ENCODE measurements at regions not wholly inside any gene's neighbourhood (a gene's known extent, or its start where the extent isn't known, plus 50 kb on each side); places are given as distances from the start of the nearest gene placed in this dataset.
A peak's percentile ranks its signal among the peaks of the same experiment; 100 is the strongest.

DNA sequence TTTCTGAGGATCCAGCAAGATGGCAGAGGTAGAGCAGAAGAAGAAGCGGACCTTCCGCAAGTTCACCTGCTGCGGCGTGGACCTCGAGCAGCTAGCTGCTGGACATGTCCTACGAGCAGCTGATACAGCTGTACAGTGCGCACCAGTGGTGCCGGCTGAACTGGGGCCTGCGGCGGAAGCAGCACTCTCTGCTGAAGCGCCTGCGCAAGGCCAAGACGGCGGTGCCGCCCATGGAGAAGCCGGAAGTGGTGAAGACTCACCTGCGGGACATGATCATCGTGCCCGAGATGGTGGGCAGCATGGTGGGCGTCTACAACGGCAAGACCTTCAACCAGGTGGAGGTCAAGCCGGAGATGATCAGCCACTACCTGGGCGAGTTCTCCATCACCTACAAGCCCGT, 125.8 kb downstream of the LRIG2 start:
- H4K8ac ChIP-seq (ENCODE audit: low read depth, low read length): no peak overlapping the region
- no peak overlapping the region for H4K91ac ChIP-seq (ENCODE audit: low read depth, low read length, poor library complexity)
- no peaks in the 10 kb centered on the region for H3K4me1 ChIP-seq (ENCODE audit: control insufficient read depth in 2 of 2, insufficient read depth in 1 of 2, low read depth in 1 of 2, low read length in 2 of 2)
- no peak overlapping the region for H3K4me2 ChIP-seq (ENCODE audit: insufficient read depth, low read length, poor library complexity, severe bottlenecking)
- no peak overlapping the region for H2BK12ac ChIP-seq (ENCODE audit: low read length)
- no peak overlapping the region for H2BK5ac ChIP-seq (ENCODE audit: low read length)
- no peak overlapping the region for H2BK120ac ChIP-seq (ENCODE audit: low read depth, low read length)
- no peaks in the 10 kb centered on the region for H3K36me3 ChIP-seq (replicated peaks in 1 of 2; ENCODE audit: control insufficient read depth in 2 of 2, insufficient read depth in 2 of 2, low read length in 2 of 2)
- no peaks in the 10 kb centered on the region for H3K79me1 ChIP-seq (ENCODE audit: low read depth, low read length)
- no peak overlapping the region for H2AK5ac ChIP-seq (ENCODE audit: low read depth, low read length)
- no peak overlapping the region for H2AFZ ChIP-seq (ENCODE audit: low read length)
- H3K14ac ChIP-seq (ENCODE audit: low read length): no peak overlapping the region
- H2BK15ac ChIP-seq (ENCODE audit: low read length): no peak overlapping the region
- H3K9ac ChIP-seq (ENCODE audit: low read depth, low read length, poor library complexity): no peak overlapping the region
- no CpG with 5 or more reads among the region's 24 CpGs for WGBS, 2 donors (ENCODE audit: extremely low coverage in 2 of 2, insufficient read length in 2 of 2, insufficient replicate concordance in 1 of 2)
- no peak for DNase-seq (ENCODE audit: low spot score)
- H3K27me3 ChIP-seq (ENCODE audit: control insufficient read depth in 3 of 3, insufficient read depth in 3 of 3, low read depth in 1 of 3, low read length in 3 of 3): no peaks in the 10 kb centered on the region
- peak overlapping the region in 1 of 2 donors; percentile 48 for H3K4me3 ChIP-seq (ENCODE audit: low read length in 2 of 2)
- no peaks in the 10 kb centered on the region for H3K9me3 ChIP-seq (replicated peaks in 1 of 2; ENCODE audit: control insufficient read depth in 2 of 2, insufficient read depth in 1 of 2, low read depth in 1 of 2, low read length in 2 of 2)
- no peak overlapping the region for H3K4ac ChIP-seq (ENCODE audit: low read length)
- H3K27ac ChIP-seq (replicated peaks; ENCODE audit: low read length): no peak overlapping the region
- H3K18ac ChIP-seq (ENCODE audit: low read length): peak overlapping the region; percentile 27
- H3K23ac ChIP-seq (ENCODE audit: low read depth, low read length, poor library complexity): no peak overlapping the region

DNA sequence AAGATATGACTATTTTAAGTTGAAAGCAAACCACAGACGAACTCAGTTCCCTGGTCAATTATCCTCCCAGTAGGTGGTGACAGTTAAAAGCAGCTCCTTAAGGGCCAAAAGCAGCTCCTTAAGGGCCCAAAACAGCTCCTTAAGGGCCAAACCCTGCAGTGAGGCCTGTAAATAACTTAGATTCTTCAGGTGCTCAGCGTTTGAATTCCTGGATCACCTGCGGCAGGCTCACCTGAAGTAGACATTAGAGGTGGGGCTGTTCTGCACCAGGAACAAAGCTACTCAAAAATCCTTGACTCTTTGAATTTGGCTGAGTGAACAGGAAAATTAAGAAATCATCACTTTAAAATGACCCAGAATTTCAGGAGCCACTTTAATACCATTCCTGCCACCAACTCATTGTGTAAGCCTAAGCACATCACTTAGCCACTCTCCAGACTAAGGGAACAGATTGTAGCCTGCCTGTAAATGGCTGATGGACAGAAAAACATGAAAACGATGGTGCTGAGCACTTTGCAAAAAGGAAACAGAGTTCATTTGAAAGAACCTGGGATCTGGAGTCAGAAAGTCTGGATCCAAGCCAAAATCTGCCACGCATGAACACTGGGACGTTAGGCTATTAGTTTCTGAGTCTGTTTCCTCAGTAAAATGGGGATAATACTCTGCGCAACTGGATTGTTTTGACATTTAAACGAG, 126.9 kb downstream of the LRIG2 start:
- Histone ChIP-seq H2AFZ (ENCODE audit: low read length) (no peak overlapping the region), H2AK5ac (ENCODE audit: low read depth, low read length) (no peak overlapping the region), H3K79me1 (ENCODE audit: low read depth, low read length) (no peaks in the 10 kb centered on the region), H3K27ac (replicated peaks; ENCODE audit: low read length) (no peak overlapping the region), H4K91ac (ENCODE audit: low read depth, low read length, poor library complexity) (no peak overlapping the region), H3K4ac (ENCODE audit: low read length) (no peak overlapping the region), H3K27me3 (ENCODE audit: control insufficient read depth in 3 of 3, insufficient read depth in 3 of 3, low read depth in 1 of 3, low read length in 3 of 3) (no peaks in the 10 kb centered on the region), H2BK120ac (ENCODE audit: low read depth, low read length) (no peak overlapping the region), H3K18ac (ENCODE audit: low read length) (no peak overlapping the region), H2BK12ac (ENCODE audit: low read length) (no peak overlapping the region), H2BK5ac (ENCODE audit: low read length) (no peak overlapping the region), H2BK15ac (ENCODE audit: low read length) (no peak overlapping the region), H3K9ac (ENCODE audit: low read depth, low read length, poor library complexity) (no peak overlapping the region), H3K4me1 (ENCODE audit: control insufficient read depth in 2 of 2, insufficient read depth in 1 of 2, low read depth in 1 of 2, low read length in 2 of 2) (no peaks in the 10 kb centered on the region), H3K23ac (ENCODE audit: low read depth, low read length, poor library complexity) (no peak overlapping the region), H4K8ac (ENCODE audit: low read depth, low read length) (no peak overlapping the region), H3K36me3 (replicated peaks in 1 of 2; ENCODE audit: control insufficient read depth in 2 of 2, insufficient read depth in 2 of 2, low read length in 2 of 2) (no peaks in the 10 kb centered on the region), H3K4me3 (ENCODE audit: low read length in 2 of 2) (no peak overlapping the region), H3K4me2 (ENCODE audit: insufficient read depth, low read length, poor library complexity, severe bottlenecking) (no peak overlapping the region), H3K9me3 (replicated peaks in 1 of 2; ENCODE audit: control insufficient read depth in 2 of 2, insufficient read depth in 1 of 2, low read depth in 1 of 2, low read length in 2 of 2) (no peaks in the 10 kb centered on the region), H3K14ac (ENCODE audit: low read length) (no peak overlapping the region)
- no CpG with 5 or more reads among the region's 8 CpGs for WGBS, 2 donors (ENCODE audit: extremely low coverage in 2 of 2, insufficient read length in 2 of 2, insufficient replicate concordance in 1 of 2)
- no peak for DNase-seq (ENCODE audit: low spot score)

DNA sequence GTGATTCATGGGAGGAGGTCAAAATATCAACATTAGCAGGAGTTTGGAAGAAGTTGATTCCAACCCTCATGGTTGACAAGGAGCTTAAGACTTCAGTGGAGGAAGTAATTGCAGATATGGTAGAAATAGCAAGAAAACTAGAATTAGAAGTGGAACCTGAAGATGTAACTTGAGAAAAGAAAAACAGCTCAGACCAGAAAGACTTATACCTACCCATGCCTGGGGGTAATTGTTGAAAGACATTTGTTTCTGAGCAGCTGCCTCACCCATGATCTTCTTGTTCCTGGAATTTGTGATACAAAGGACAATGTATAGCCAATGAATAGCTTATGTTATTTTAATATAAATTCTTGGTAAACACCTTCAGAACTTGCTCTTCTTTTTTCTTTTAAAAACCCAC, 128.6 kb downstream of the LRIG2 start:
- no peak overlapping the region for H2AFZ ChIP-seq (ENCODE audit: low read length)
- no peak overlapping the region for H2BK12ac ChIP-seq (ENCODE audit: low read length)
- no peak overlapping the region for H2BK5ac ChIP-seq (ENCODE audit: low read length)
- no peak overlapping the region for H4K8ac ChIP-seq (ENCODE audit: low read depth, low read length)
- no peak for DNase-seq (ENCODE audit: low spot score)
- no peak overlapping the region for H3K27ac ChIP-seq (replicated peaks; ENCODE audit: low read length)
- no peak overlapping the region for H2BK120ac ChIP-seq (ENCODE audit: low read depth, low read length)
- H4K91ac ChIP-seq (ENCODE audit: low read depth, low read length, poor library complexity): no peak overlapping the region
- no peaks in the 10 kb centered on the region for H3K9me3 ChIP-seq (replicated peaks in 1 of 2; ENCODE audit: control insufficient read depth in 2 of 2, insufficient read depth in 1 of 2, low read depth in 1 of 2, low read length in 2 of 2)
- H3K79me1 ChIP-seq (ENCODE audit: low read depth, low read length): no peaks in the 10 kb centered on the region
- H3K4me1 ChIP-seq (ENCODE audit: control insufficient read depth in 2 of 2, insufficient read depth in 1 of 2, low read depth in 1 of 2, low read length in 2 of 2): no peaks in the 10 kb centered on the region
- H3K14ac ChIP-seq (ENCODE audit: low read length): no peak overlapping the region
- H3K9ac ChIP-seq (ENCODE audit: low read depth, low read length, poor library complexity): no peak overlapping the region
- no peak overlapping the region for H2AK5ac ChIP-seq (ENCODE audit: low read depth, low read length)
- no peak overlapping the region for H3K4me3 ChIP-seq (ENCODE audit: low read length in 2 of 2)
- H3K4ac ChIP-seq (ENCODE audit: low read length): no peak overlapping the region
- no peaks in the 10 kb centered on the region for H3K36me3 ChIP-seq (replicated peaks in 1 of 2; ENCODE audit: control insufficient read depth in 2 of 2, insufficient read depth in 2 of 2, low read length in 2 of 2)
- H2BK15ac ChIP-seq (ENCODE audit: low read length): no peak overlapping the region
- no peak overlapping the region for H3K23ac ChIP-seq (ENCODE audit: low read depth, low read length, poor library complexity)
- no peaks in the 10 kb centered on the region for H3K27me3 ChIP-seq (ENCODE audit: control insufficient read depth in 3 of 3, insufficient read depth in 3 of 3, low read depth in 1 of 3, low read length in 3 of 3)
- no peak overlapping the region for H3K4me2 ChIP-seq (ENCODE audit: insufficient read depth, low read length, poor library complexity, severe bottlenecking)
- H3K18ac ChIP-seq (ENCODE audit: low read length): no peak overlapping the region

DNA sequence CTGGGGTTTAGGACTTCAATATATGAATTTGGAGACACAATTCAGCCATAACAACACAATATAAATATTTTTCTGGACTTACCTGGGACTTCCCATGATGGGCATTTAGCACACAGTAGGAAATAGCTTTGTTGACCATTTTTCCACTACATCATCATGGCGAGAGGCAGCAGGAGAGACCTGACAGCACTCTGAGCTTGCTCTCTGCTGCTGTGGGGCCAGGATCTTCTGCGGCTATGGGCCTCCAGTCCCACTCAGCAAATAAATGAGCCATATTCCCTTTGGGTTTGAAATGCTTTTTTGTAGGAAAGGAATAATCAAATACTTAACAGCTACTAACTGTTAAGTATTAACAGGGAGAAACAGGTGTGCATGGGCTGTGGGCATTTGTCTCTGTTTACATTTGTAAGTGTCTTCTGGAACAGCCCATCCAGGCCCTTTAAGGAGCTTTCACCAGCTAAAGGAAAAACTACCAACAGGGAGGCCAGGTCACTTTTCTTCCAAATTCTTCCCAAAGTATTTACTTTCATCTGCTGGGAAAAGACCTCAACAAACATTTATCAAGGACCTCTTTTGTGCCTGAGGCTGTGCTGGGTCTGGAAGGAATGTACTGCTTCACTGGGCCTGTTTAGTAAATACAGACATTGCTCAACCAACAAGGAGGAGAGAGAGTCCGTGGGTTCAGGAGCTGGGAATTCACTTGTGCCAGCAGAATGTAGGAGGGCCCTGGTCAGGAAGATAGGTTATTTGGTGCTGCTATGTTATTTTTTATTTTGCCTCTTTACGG, 133.2 kb downstream of the LRIG2 start:
- H2BK120ac ChIP-seq (ENCODE audit: low read depth, low read length): no peak overlapping the region
- H2BK15ac ChIP-seq (ENCODE audit: low read length): no peak overlapping the region
- WGBS, 2 donors (ENCODE audit: extremely low coverage in 2 of 2, insufficient read length in 2 of 2, insufficient replicate concordance in 1 of 2): no CpG with 5 or more reads among the region's 4 CpGs
- no peak overlapping the region for H3K9ac ChIP-seq (ENCODE audit: low read depth, low read length, poor library complexity)
- no peak overlapping the region for H3K4ac ChIP-seq (ENCODE audit: low read length)
- no peak overlapping the region for H3K23ac ChIP-seq (ENCODE audit: low read depth, low read length, poor library complexity)
- H3K14ac ChIP-seq (ENCODE audit: low read length): no peak overlapping the region
- no peaks in the 10 kb centered on the region for H3K79me1 ChIP-seq (ENCODE audit: low read depth, low read length)
- H2BK12ac ChIP-seq (ENCODE audit: low read length): no peak overlapping the region
- H4K91ac ChIP-seq (ENCODE audit: low read depth, low read length, poor library complexity): no peak overlapping the region
- no peaks in the 10 kb centered on the region for H3K9me3 ChIP-seq (replicated peaks in 1 of 2; ENCODE audit: control insufficient read depth in 2 of 2, insufficient read depth in 1 of 2, low read depth in 1 of 2, low read length in 2 of 2)
- no peak overlapping the region for H2BK5ac ChIP-seq (ENCODE audit: low read length)
- H3K4me2 ChIP-seq (ENCODE audit: insufficient read depth, low read length, poor library complexity, severe bottlenecking): no peak overlapping the region
- no peak overlapping the region for H3K27ac ChIP-seq (replicated peaks; ENCODE audit: low read length)
- no peak overlapping the region for H3K18ac ChIP-seq (ENCODE audit: low read length)
- no peaks in the 10 kb centered on the region for H3K36me3 ChIP-seq (replicated peaks in 1 of 2; ENCODE audit: control insufficient read depth in 2 of 2, insufficient read depth in 2 of 2, low read length in 2 of 2)
- H2AK5ac ChIP-seq (ENCODE audit: low read depth, low read length): no peak overlapping the region
- no peak for DNase-seq (ENCODE audit: low spot score)
- H3K4me3 ChIP-seq (ENCODE audit: low read length in 2 of 2): no peak overlapping the region
- no peak overlapping the region for H2AFZ ChIP-seq (ENCODE audit: low read length)
- H3K4me1 ChIP-seq (ENCODE audit: control insufficient read depth in 2 of 2, insufficient read depth in 1 of 2, low read depth in 1 of 2, low read length in 2 of 2): no peaks in the 10 kb centered on the region
- no peak overlapping the region for H4K8ac ChIP-seq (ENCODE audit: low read depth, low read length)
- H3K27me3 ChIP-seq (ENCODE audit: control insufficient read depth in 3 of 3, insufficient read depth in 3 of 3, low read depth in 1 of 3, low read length in 3 of 3): no peaks in the 10 kb centered on the region
